ENCODE measurements at regions not wholly inside any gene's neighbourhood (a gene's known extent, or its start where the extent isn't known, plus 50 kb on each side); places are given as distances from the start of the nearest gene placed in this dataset.

DNA sequence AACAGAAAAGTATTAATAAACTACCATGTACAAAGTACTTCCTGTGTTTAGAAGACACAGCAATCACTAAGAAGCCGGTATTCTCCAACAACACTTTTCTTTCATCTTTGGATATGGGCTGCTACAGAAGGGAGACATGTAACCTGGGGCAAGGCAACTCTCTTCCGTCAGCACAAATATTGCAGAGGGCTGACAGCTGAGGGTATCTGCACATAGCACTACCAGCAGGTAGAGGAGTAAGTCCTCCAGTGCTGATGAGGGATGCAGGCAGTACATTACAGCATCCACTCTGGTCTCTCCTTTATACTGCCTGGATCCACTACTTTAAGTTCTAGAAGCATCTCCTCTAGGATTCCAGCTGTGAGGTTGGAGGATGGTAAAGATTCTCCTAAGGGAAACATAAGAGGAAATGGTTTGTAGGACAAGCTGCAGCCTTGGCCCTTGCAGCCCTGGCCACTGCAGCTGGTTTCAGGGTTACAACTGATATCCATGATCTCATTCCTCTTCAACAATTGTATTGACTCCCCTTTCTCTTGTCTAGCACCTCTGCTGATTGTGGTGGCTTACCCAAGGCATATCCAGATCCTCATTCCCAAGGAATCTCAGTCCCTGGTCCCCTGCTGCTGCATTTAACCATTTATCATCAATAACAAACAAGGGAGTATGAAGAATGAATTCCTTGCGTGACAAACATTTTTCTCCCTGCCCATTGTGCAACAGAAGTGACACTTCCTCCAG is 110.7 kb upstream of the ADGRF1 start:
- Histone ChIP-seq H3K9me3 (ENCODE audit: control insufficient read depth in 2 of 2, low read length in 2 of 2) (no peaks in the 10 kb centered on the region), H3K9ac (ENCODE audit: low read depth in 1 of 2, low read length in 2 of 2) (no peak overlapping the region), H3K4me3 (ENCODE audit: low read length in 2 of 2) (no peak overlapping the region), H3K27me3 (ENCODE audit: control insufficient read depth in 2 of 2, insufficient read depth in 2 of 2, low read length in 2 of 2) (no peaks in the 10 kb centered on the region), H3K36me3 (ENCODE audit: control insufficient read depth in 2 of 2, insufficient read depth in 2 of 2, low read length in 2 of 2) (no peaks in the 10 kb centered on the region), H3K27ac (ENCODE audit: low read depth in 2 of 2, low read length in 2 of 2) (no peak overlapping the region), H3K4me1 (ENCODE audit: control insufficient read depth in 2 of 2, insufficient read depth in 2 of 2, low read length in 2 of 2) (peaks cover 0 to 8% of the 10 kb centered on the region in 2 donors)

DNA sequence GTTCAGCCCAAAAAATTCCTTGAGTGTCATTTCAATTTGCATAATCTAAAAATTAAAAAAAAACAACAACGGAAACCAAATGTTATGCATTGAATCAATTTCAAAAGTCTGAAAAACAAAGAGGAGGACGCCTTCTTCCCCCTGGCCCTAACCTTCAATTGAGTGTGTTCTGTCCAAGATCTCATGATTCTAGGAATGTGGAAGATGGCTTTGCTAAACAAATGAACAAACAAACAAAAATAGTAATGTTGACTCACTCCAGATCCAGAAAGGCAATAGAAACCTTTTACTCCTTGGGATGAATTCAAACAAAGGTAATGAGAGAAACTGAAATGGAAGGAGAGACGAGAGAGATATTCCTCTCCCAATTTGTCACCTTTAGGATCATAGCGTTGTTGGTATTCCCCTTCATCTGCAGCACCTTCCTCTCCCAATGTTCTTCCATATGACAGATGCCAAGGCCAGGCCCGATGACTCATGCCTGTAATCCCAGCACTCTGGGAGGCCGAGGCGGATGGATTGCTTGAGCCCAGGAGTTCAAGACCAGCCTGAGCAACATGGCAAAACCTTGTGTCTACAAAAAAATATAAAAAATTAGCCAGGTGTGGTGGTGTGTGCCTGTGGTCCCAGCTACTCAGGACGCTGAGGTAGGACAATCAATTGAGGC is 109.2 kb upstream of the ADGRF1 start:
- H3K27ac ChIP-seq (ENCODE audit: low read depth in 2 of 2, low read length in 2 of 2): no peak overlapping the region
- H3K27me3 ChIP-seq (ENCODE audit: control insufficient read depth in 2 of 2, insufficient read depth in 2 of 2, low read length in 2 of 2): no peaks in the 10 kb centered on the region
- H3K4me1 ChIP-seq (ENCODE audit: control insufficient read depth in 2 of 2, insufficient read depth in 2 of 2, low read length in 2 of 2): peaks cover under 1 to 22% of the 10 kb centered on the region in 2 donors
- no peaks in the 10 kb centered on the region for H3K9me3 ChIP-seq (ENCODE audit: control insufficient read depth in 2 of 2, low read length in 2 of 2)
- no peak overlapping the region for H3K9ac ChIP-seq (ENCODE audit: low read depth in 1 of 2, low read length in 2 of 2)
- no peak overlapping the region for H3K4me3 ChIP-seq (ENCODE audit: low read length in 2 of 2)
- H3K36me3 ChIP-seq (ENCODE audit: control insufficient read depth in 2 of 2, insufficient read depth in 2 of 2, low read length in 2 of 2): no peaks in the 10 kb centered on the region

DNA sequence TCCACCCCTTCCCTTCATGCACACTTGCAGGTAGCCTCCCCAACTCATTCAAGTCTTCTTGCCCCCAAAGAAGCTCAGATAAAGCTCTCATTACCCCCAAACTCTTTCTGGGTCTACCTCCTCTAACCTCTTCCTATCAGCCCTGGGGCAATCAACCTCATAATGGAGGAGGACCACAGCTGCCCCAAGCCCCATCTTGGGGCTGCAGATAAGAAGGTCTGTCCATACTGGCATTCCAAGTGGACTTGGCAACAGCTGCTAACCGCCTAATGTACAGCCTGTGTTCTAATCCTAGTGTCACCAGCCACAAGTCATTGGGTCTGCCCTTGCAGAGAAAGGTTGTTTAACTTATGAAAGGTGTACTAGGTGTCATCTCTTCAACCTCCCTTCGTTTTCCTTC is 107.4 kb upstream of the ADGRF1 start:
- Histone ChIP-seq H3K9ac (ENCODE audit: low read depth in 1 of 2, low read length in 2 of 2) (no peak overlapping the region), H3K27ac (ENCODE audit: low read depth in 2 of 2, low read length in 2 of 2) (no peak overlapping the region), H3K9me3 (ENCODE audit: control insufficient read depth in 2 of 2, low read length in 2 of 2) (no peaks in the 10 kb centered on the region), H3K27me3 (ENCODE audit: control insufficient read depth in 2 of 2, insufficient read depth in 2 of 2, low read length in 2 of 2) (no peaks in the 10 kb centered on the region), H3K36me3 (ENCODE audit: control insufficient read depth in 2 of 2, insufficient read depth in 2 of 2, low read length in 2 of 2) (no peaks in the 10 kb centered on the region), H3K4me1 (ENCODE audit: control insufficient read depth in 2 of 2, insufficient read depth in 2 of 2, low read length in 2 of 2) (peaks cover 2 to 22% of the 10 kb centered on the region in 2 donors), H3K4me3 (ENCODE audit: low read length in 2 of 2) (no peak overlapping the region)

DNA sequence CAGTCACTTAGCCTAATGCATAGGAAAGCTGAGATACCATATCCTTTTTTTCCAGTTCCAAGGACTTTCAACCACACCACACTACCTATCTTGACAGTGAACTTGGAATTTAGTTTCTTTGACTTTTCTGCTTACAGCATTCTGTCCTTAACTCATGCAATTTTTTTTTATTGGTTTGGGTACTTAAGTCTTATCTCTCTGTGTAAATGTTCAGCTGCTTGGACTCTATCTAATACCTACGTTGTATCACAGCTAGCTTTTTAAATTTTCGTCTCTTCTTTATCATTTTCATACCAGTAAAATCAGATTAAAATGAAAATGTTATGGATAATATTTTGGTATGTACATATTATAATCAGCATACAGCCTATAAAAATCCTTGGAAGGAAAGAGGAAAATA is 106.9 kb upstream of the ADGRF1 start:
- H3K27ac ChIP-seq (ENCODE audit: low read depth in 2 of 2, low read length in 2 of 2): no peak overlapping the region
- peaks cover 2 to 22% of the 10 kb centered on the region in 2 donors for H3K4me1 ChIP-seq (ENCODE audit: control insufficient read depth in 2 of 2, insufficient read depth in 2 of 2, low read length in 2 of 2)
- H3K27me3 ChIP-seq (ENCODE audit: control insufficient read depth in 2 of 2, insufficient read depth in 2 of 2, low read length in 2 of 2): no peaks in the 10 kb centered on the region
- H3K9ac ChIP-seq (ENCODE audit: low read depth in 1 of 2, low read length in 2 of 2): no peak overlapping the region
- no peak overlapping the region for H3K4me3 ChIP-seq (ENCODE audit: low read length in 2 of 2)
- H3K36me3 ChIP-seq (ENCODE audit: control insufficient read depth in 2 of 2, insufficient read depth in 2 of 2, low read length in 2 of 2): no peaks in the 10 kb centered on the region
- H3K9me3 ChIP-seq (ENCODE audit: control insufficient read depth in 2 of 2, low read length in 2 of 2): no peaks in the 10 kb centered on the region

DNA sequence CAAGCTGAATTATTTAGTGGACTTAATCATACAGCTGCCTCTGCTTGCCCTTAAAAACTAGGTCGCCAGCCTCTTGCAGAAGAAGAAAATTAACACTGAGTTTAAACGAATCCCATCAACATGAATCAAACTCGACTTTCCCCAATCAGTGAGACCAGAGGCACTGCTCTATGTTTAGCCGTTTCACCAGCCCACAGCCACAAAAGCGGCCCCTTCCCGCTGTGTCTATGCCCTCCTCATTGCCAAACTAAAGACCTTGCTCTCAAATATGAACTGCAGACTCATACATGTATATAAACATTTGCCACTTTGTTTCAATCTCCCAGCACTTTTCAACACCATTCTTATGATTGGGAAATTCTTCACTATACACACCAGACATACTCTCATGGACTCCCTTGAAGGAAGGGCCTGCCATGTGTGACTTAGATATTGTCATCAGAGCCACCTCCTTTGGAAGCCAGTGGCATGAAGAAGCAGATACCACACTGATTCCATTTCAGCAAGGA is 105.8 kb upstream of the ADGRF1 start:
- H3K9me3 ChIP-seq (ENCODE audit: control insufficient read depth in 2 of 2, low read length in 2 of 2): no peaks in the 10 kb centered on the region
- H3K4me3 ChIP-seq (ENCODE audit: low read length in 2 of 2): no peak overlapping the region
- no peak overlapping the region for H3K9ac ChIP-seq (ENCODE audit: low read depth in 1 of 2, low read length in 2 of 2)
- H3K27ac ChIP-seq (ENCODE audit: low read depth in 2 of 2, low read length in 2 of 2): no peak overlapping the region
- no peaks in the 10 kb centered on the region for H3K36me3 ChIP-seq (ENCODE audit: control insufficient read depth in 2 of 2, insufficient read depth in 2 of 2, low read length in 2 of 2)
- H3K4me1 ChIP-seq (ENCODE audit: control insufficient read depth in 2 of 2, insufficient read depth in 2 of 2, low read length in 2 of 2): peaks cover 2 to 22% of the 10 kb centered on the region in 2 donors
- no peaks in the 10 kb centered on the region for H3K27me3 ChIP-seq (ENCODE audit: control insufficient read depth in 2 of 2, insufficient read depth in 2 of 2, low read length in 2 of 2)

DNA sequence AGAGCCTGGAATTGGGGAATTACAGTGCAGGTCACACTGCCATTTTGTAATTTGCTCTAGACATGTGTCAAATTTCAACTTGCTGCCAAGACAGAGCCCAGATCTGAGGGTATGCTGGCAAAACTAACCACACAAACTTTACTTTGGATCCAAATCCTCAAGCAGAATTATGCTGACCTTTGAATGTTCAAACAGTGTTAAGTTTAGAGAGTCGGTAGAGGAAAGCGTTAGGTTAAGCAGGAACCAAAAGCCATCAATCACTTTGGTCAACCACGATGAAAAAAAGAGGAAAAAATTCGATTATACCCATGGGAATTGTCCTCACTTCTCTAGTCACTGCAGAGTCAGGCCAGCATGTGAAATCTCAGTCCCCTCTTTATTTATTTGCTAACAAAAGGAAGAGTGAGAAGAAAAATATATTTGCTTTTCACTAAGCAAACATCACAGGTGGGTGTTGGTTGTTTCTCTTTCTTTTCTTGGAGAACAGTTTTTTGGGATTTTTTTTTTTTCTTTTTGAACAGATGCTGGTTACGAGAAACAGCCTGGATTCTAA is 105.1 kb upstream of the ADGRF1 start:
- Histone ChIP-seq H3K9ac (ENCODE audit: low read depth in 1 of 2, low read length in 2 of 2) (no peak overlapping the region), H3K4me1 (ENCODE audit: control insufficient read depth in 2 of 2, insufficient read depth in 2 of 2, low read length in 2 of 2) (peaks cover 2 to 22% of the 10 kb centered on the region in 2 donors), H3K4me3 (ENCODE audit: low read length in 2 of 2) (no peak overlapping the region)

DNA sequence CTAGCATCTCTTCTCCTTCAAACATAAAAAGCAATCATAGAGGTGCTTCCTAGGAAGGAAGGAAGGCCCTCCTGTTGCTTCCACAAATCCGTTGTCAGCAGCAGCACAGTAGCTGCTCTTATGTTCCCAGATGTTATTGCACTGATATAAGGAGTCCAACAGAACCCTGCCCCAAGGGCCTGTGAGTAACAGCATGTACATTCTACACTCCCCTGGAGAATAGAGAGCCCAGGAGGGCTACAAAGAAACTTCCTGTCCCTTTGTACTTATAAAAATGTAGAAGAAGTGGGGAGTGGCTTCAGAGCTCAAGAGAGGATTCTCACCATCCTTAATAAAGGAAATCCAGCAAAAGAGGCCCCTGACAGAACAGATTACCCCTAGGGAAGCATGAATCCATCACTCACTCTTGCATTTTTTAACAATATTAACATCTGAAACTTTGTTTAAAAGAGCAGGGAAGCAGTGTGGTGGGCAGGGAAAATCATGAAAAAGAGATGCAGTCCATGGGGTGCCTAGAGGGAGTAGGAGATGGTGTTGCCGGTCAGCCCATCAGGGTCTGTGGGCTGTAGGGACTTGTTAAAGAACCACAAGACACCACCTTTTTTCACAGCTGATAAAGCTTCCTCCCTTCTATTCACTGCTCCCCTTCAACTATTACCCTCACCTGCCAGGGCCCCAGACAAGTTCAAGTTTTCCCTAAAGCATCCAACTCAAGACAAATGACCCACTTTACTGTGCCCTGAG is 104.5 kb upstream of the ADGRF1 start:
- Histone ChIP-seq H3K9me3 (ENCODE audit: control insufficient read depth in 2 of 2, low read length in 2 of 2) (no peaks in the 10 kb centered on the region), H3K36me3 (ENCODE audit: control insufficient read depth in 2 of 2, insufficient read depth in 2 of 2, low read length in 2 of 2) (no peaks in the 10 kb centered on the region), H3K4me3 (ENCODE audit: low read length in 2 of 2) (no peak overlapping the region), H3K27ac (ENCODE audit: low read depth in 2 of 2, low read length in 2 of 2) (no peak overlapping the region), H3K4me1 (ENCODE audit: control insufficient read depth in 2 of 2, insufficient read depth in 2 of 2, low read length in 2 of 2) (peaks cover 2 to 22% of the 10 kb centered on the region in 2 donors), H3K27me3 (ENCODE audit: control insufficient read depth in 2 of 2, insufficient read depth in 2 of 2, low read length in 2 of 2) (no peaks in the 10 kb centered on the region), H3K9ac (ENCODE audit: low read depth in 1 of 2, low read length in 2 of 2) (no peak overlapping the region)

More for the DNA sequence above, 105.1 kb upstream of the ADGRF1 start:
- H3K36me3 ChIP-seq (ENCODE audit: control insufficient read depth in 2 of 2, insufficient read depth in 2 of 2, low read length in 2 of 2): no peaks in the 10 kb centered on the region
- no peaks in the 10 kb centered on the region for H3K27me3 ChIP-seq (ENCODE audit: control insufficient read depth in 2 of 2, insufficient read depth in 2 of 2, low read length in 2 of 2)
- no peaks in the 10 kb centered on the region for H3K9me3 ChIP-seq (ENCODE audit: control insufficient read depth in 2 of 2, low read length in 2 of 2)
- H3K27ac ChIP-seq (ENCODE audit: low read depth in 2 of 2, low read length in 2 of 2): no peak overlapping the region

DNA sequence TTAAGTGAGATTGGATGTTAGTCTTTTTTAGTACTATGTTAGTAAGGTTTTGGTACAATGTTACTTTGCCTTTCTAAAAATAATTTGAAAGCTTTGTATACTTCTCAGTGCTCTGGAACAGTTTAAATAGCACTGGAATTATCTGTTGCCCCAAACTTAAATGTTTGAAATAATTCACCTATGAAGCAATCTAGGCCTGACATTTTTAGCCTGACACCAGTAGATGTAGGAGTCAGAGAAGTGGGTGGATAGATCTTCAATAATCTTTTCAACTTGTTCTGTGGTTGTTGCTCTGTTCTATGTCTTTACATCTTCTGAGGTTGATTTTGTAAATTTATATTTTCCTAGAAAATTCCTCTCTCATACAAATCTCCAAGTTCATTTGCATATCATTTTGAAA is 103.1 kb upstream of the ADGRF1 start:
- H3K4me3 ChIP-seq (ENCODE audit: low read length in 2 of 2): no peak overlapping the region
- no peaks in the 10 kb centered on the region for H3K36me3 ChIP-seq (ENCODE audit: control insufficient read depth in 2 of 2, insufficient read depth in 2 of 2, low read length in 2 of 2)
- no peaks in the 10 kb centered on the region for H3K27me3 ChIP-seq (ENCODE audit: control insufficient read depth in 2 of 2, insufficient read depth in 2 of 2, low read length in 2 of 2)
- H3K4me1 ChIP-seq (ENCODE audit: control insufficient read depth in 2 of 2, insufficient read depth in 2 of 2, low read length in 2 of 2): peaks cover 2 to 22% of the 10 kb centered on the region in 2 donors
- no peak overlapping the region for H3K9ac ChIP-seq (ENCODE audit: low read depth in 1 of 2, low read length in 2 of 2)
- no peaks in the 10 kb centered on the region for H3K9me3 ChIP-seq (ENCODE audit: control insufficient read depth in 2 of 2, low read length in 2 of 2)
- no peak overlapping the region for H3K27ac ChIP-seq (ENCODE audit: low read depth in 2 of 2, low read length in 2 of 2)

DNA sequence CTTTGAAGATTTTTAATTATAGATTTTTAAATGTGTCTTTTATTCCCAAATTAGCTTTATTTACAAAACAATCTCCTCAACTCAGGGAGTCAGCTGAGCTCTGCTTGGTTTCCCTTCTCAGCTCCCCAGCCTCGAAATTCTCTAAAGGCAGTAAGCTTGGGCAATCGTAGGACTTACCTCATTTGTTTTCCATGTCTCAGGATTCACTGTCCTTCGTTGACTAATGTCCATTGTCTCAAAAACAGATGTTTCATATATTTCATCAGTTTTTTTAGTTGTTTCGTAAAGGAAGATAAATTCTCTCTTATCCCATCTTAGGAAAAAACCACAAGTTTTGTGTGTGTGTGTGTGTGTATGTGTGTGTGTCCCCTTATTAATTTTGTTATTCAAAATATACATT is 102.2 kb upstream of the ADGRF1 start:
- H3K9me3 ChIP-seq (ENCODE audit: control insufficient read depth in 2 of 2, low read length in 2 of 2): no peaks in the 10 kb centered on the region

DNA sequence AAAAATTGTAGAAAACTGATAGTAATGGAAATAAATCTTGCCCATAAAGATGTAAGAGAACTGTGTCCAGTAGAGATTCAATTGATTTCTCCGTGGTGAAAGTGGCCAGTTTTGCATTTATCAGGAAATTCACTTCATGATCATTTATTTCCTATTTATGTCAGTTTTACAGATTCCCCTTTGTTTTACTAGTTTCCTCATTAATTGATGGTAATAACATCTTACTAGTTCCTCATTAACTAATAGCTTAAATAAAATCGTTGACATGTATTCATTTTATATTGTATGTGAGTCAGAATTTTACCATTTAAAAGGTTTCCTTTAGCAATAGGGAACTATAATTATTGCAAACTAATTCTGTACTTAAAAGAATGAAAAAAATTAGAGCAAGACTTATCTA is 99.8 kb upstream of the ADGRF1 start:
- H3K27ac ChIP-seq (ENCODE audit: low read depth in 2 of 2, low read length in 2 of 2): no peak overlapping the region
- H3K4me1 ChIP-seq (ENCODE audit: control insufficient read depth in 2 of 2, insufficient read depth in 2 of 2, low read length in 2 of 2): peaks cover 5 to 6% of the 10 kb centered on the region in 2 donors
- no peaks in the 10 kb centered on the region for H3K36me3 ChIP-seq (ENCODE audit: control insufficient read depth in 2 of 2, insufficient read depth in 2 of 2, low read length in 2 of 2)
- H3K4me3 ChIP-seq (ENCODE audit: low read length in 2 of 2): no peak overlapping the region
- H3K9ac ChIP-seq (ENCODE audit: low read depth in 1 of 2, low read length in 2 of 2): no peak overlapping the region
- H3K9me3 ChIP-seq (ENCODE audit: control insufficient read depth in 2 of 2, low read length in 2 of 2): no peaks in the 10 kb centered on the region
- no peaks in the 10 kb centered on the region for H3K27me3 ChIP-seq (ENCODE audit: control insufficient read depth in 2 of 2, insufficient read depth in 2 of 2, low read length in 2 of 2)

More for the DNA sequence above, 102.2 kb upstream of the ADGRF1 start:
- Histone ChIP-seq H3K9ac (ENCODE audit: low read depth in 1 of 2, low read length in 2 of 2) (no peak overlapping the region), H3K4me3 (ENCODE audit: low read length in 2 of 2) (no peak overlapping the region), H3K4me1 (ENCODE audit: control insufficient read depth in 2 of 2, insufficient read depth in 2 of 2, low read length in 2 of 2) (peaks cover 2 to 18% of the 10 kb centered on the region in 2 donors), H3K27me3 (ENCODE audit: control insufficient read depth in 2 of 2, insufficient read depth in 2 of 2, low read length in 2 of 2) (no peaks in the 10 kb centered on the region), H3K36me3 (ENCODE audit: control insufficient read depth in 2 of 2, insufficient read depth in 2 of 2, low read length in 2 of 2) (no peaks in the 10 kb centered on the region), H3K27ac (ENCODE audit: low read depth in 2 of 2, low read length in 2 of 2) (no peak overlapping the region)

Data from mucosa of rectum (tissue), 2 donors.